Adrenal gland (tissue), 5 donors: ENCODE measurements at regions not wholly inside any gene's neighbourhood (a gene's known extent, or its start where the extent isn't known, plus 50 kb on each side); places are given as distances from the start of the nearest gene placed in this dataset.
"Not testable (repeated sequence)": the region's sequence is repeated elsewhere in the genome, so short reads cannot be mapped to it uniquely, and the experiment has no call there.

Source experiments
- CTCF ChIP-seq, 6 experiments: fragments of 450-650 bp in 4 of 6; fragments of 200-600 bp in 2 of 6; sonication (generic) in 1 of 6; IDR thresholded peaks; 1 replicate in 5 of 6; 2 replicates in 1 of 6; pipeline versions ENCODE4 v1.5.1 to v1.8.0; 2016 to 2021; ENCODE audit warnings: antibody characterized with exemption in 6 of 6, mild to moderate bottlenecking in 2 of 6, moderate library complexity in 1 of 6
- POLR2A ChIP-seq, 2 donors: fragments of 450-650 bp; IDR thresholded peaks; one replicate each; pipeline ENCODE4 v1.6.1; 2017; ENCODE audit warnings: antibody characterized with exemption in 2 of 2, mild to moderate bottlenecking in 2 of 2, moderate library complexity in 1 of 2
- donor health status: DM: no; HTN: no; CAD: no.

GRCh38 chr1:113312651-113313050 lies 77.7 kb upstream of the MAGI3 start:
- not testable (repeated sequence) for TF ChIP-seq CTCF, POLR2A (IDR thresholded peaks at IDR 0.05)
